Keratinocyte (primary cell): ENCODE measurements at regions not wholly inside any gene's neighbourhood (a gene's known extent, or its start where the extent isn't known, plus 50 kb on each side); places are given as distances from the start of the nearest gene placed in this dataset.

Experiments
- DNase-seq: peaks from one replicate; pipeline ENCODE4 v3.0.0-alpha.2; 2011; ENCODE audit warnings: low read depth, missing footprints, low spot score
- FAIRE-seq: peaks from 2 replicates; lab custom pipeline; 2011; peaks lifted over from hg19 to GRCh38; lab: Jason Lieb, UNC
- H2AFZ ChIP-seq: 2 replicates; pipeline ENCODE4 v1.6.0; 2012; ENCODE audit warnings: low read length, control low read depth, inconsistent platforms; ENCODE audit not compliant: control insufficient read depth
- H3K27ac ChIP-seq: 2 replicates; pipeline ENCODE4 v1.5.1; 2011; ENCODE audit warnings: low read length; ENCODE audit not compliant: control insufficient read depth, insufficient read depth
- H3K27me3 ChIP-seq: 3 replicates; pipeline ENCODE4 v1.6.0; 2011; ENCODE audit warnings: low read length; ENCODE audit not compliant: control insufficient read depth, insufficient read depth; ENCODE audit errors: extremely low read depth
- H3K36me3 ChIP-seq, 2 experiments: 2 replicates in 1 of 2; 3 replicates in 1 of 2; pipeline ENCODE4 v1.5.1; 2011; ENCODE audit warnings: low read length in 2 of 2, mild to moderate bottlenecking in 1 of 2; ENCODE audit not compliant: control insufficient read depth in 2 of 2, insufficient read depth in 2 of 2; ENCODE audit errors: extremely low read depth in 1 of 2
- H3K4me1 ChIP-seq: 3 replicates; pipeline ENCODE4 v1.5.1; 2011; ENCODE audit warnings: low read length; ENCODE audit not compliant: control insufficient read depth, insufficient read depth; ENCODE audit errors: extremely low read depth
- H3K4me2 ChIP-seq: 3 replicates; pipeline ENCODE4 v1.6.0; 2011; ENCODE audit warnings: low read depth, low read length; ENCODE audit not compliant: control insufficient read depth, insufficient read depth; ENCODE audit errors: extremely low read depth
- H3K4me3 ChIP-seq, 3 experiments: fragments of 200-600 bp in 1 of 3; sonication (generic) in 1 of 3; 2 replicates in 2 of 3; 3 replicates in 1 of 3; pipeline ENCODE4 v1.5.1; 2011 to 2016; ENCODE audit warnings: low read length in 3 of 3, mild to moderate bottlenecking in 3 of 3, control low read depth in 2 of 3, inconsistent platforms in 1 of 3, low read depth in 1 of 3, mixed read lengths in 1 of 3, mixed run types in 1 of 3, moderate library complexity in 1 of 3; ENCODE audit not compliant: control insufficient read depth in 2 of 3, insufficient read depth in 2 of 3; ENCODE audit errors: extremely low read depth in 1 of 3
- H3K79me2 ChIP-seq: 2 replicates; pipeline ENCODE4 v1.6.0; 2012; ENCODE audit warnings: low read length; ENCODE audit not compliant: control insufficient read depth, insufficient read depth
- H3K9ac ChIP-seq: 3 replicates; pipeline ENCODE4 v1.6.0; 2011; ENCODE audit warnings: low read length; ENCODE audit not compliant: control insufficient read depth, insufficient read depth; ENCODE audit errors: extremely low read depth
- H3K9me1 ChIP-seq: 3 replicates; pipeline ENCODE4 v1.6.0; 2011; ENCODE audit warnings: low read length; ENCODE audit not compliant: control insufficient read depth, insufficient read depth; ENCODE audit errors: extremely low read depth
- H3K9me3 ChIP-seq: 2 replicates; pipeline ENCODE4 v1.5.1; 2012; ENCODE audit warnings: low read depth, low read length; ENCODE audit not compliant: control insufficient read depth
- H4K20me1 ChIP-seq: 3 replicates; pipeline ENCODE4 v1.6.0; 2011; ENCODE audit warnings: low read length; ENCODE audit not compliant: control insufficient read depth, insufficient read depth; ENCODE audit errors: extremely low read depth
- CTCF ChIP-seq, 3 experiments: IDR thresholded peaks in 1 of 3; conservative IDR thresholded peaks in 1 of 3; optimal IDR thresholded peaks in 1 of 3; 2 replicates in 2 of 3; 3 replicates in 1 of 3; pipeline versions ENCODE3 to v1.5.1; 2011; ENCODE audit warnings: low read length in 3 of 3, mild to moderate bottlenecking in 3 of 3, moderate library complexity in 2 of 3, control low read depth in 1 of 3, inconsistent platforms in 1 of 3; ENCODE audit not compliant: insufficient read depth in 2 of 3; ENCODE audit errors: extremely low read depth in 1 of 3
- EZH2 ChIP-seq: IDR thresholded peaks from one replicate; pipeline ENCODE4 v1.6.1; 2012; ENCODE audit warnings: inconsistent platforms, mild to moderate bottlenecking, low read length, moderate library complexity
- dilution Hi-C: fragments of 300-500 bp; cut with MboI; formaldehyde crosslinking; loops from one replicate; pipeline ENCODE4 v1.7.0; 2020; ENCODE audit warnings: low sequenced_read_pairs; ENCODE audit not compliant: extremely low pct_ligation_motif_present

DNA sequence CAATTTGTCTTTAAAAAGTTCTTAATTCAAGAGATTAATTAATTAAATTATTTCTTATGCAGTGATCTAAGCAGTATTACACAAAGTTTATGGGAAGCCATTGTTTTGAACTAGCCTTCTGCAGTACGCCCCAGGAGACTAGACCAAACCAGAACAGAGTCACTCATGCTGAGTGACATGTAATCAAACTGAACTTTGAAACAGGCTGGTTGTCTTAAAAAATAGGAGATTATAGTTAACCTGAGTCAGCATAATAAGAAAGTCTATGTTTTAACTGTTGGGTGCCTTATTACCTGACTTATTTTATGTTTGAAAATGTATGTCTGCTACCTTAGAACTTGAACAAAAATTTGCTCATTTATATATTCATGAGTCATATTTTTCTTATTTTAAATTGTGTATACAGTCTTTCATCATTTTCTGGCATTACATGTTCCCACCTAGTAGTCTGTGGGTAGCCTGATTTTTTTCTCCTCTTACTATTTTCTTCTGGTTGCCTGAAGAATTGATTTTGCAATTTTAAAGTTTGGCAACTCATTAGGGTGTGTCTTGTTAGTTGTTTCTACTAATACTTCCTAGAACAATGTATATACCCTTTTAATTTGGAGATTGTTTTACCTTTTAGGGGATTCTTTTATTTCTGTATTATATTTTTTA is 161.4 kb downstream of the AASDHPPT start:
- Histone ChIP-seq H3K27ac (no peak overlapping the region), H3K4me1 (no peaks in the 10 kb centered on the region), H3K4me3 (no peak overlapping the region), H3K9me1 (no peaks in the 10 kb centered on the region), H3K9ac (no peak overlapping the region), H2AFZ (no peak overlapping the region), H3K36me3 (no peaks in the 10 kb centered on the region), H3K9me3 (no peaks in the 10 kb centered on the region), H3K79me2 (no peaks in the 10 kb centered on the region), H3K4me2 (no peak overlapping the region), H4K20me1 (no peaks in the 10 kb centered on the region), H3K27me3 (no peaks in the 10 kb centered on the region)
- FAIRE-seq: no peak
- TF ChIP-seq CTCF (optimal IDR thresholded peaks at IDR 0.05 in 1 of 3, IDR thresholded peaks at IDR 0.05 in 1 of 3, conservative IDR thresholded peaks at IDR 0.05 in 1 of 3; ENCODE audit: extremely low read depth in 1 of 3, insufficient read depth in 2 of 3, low read length in 3 of 3): no peak
- TF ChIP-seq EZH2: no peak
- no peak for DNase-seq
- dilution Hi-C loops: no loop called here

DNA sequence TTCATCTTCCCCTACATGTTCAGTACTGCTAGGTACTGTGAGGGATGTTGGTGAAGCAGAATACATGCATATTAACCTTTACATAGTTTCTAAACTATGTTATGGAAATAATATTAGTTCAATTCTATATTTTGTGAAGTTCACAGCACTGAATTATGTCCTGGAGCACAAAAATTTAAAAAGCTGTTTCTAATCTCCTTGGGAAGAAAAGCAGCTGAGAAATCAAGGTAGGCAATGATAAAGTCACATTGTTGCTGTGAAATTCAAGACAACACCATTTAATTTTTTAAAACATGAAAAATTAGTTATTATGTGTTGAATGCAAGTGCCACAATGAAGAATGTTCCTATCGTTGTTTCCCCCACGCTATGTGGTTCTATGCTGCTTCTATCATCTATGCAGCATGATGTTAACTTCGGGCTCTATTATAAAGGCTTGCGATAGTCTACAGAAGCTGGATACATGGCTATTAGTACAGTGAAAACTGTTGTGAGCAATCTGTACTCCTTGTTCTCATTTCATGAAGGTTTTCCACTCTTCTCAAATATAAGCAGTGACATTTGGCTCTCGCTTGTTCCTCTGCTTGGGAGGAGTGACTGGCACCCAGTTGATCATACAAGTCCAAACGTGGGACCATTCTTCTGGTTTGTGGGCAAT is 164.3 kb downstream of the AASDHPPT start:
- H3K27me3 ChIP-seq: no peaks in the 10 kb centered on the region
- H3K4me1 ChIP-seq: no peaks in the 10 kb centered on the region
- TF ChIP-seq EZH2 (no peak), CTCF (optimal IDR thresholded peaks at IDR 0.05 in 1 of 3, IDR thresholded peaks at IDR 0.05 in 1 of 3, conservative IDR thresholded peaks at IDR 0.05 in 1 of 3; ENCODE audit: extremely low read depth in 1 of 3, insufficient read depth in 2 of 3, low read length in 3 of 3) (no peak)
- no peak overlapping the region for H2AFZ ChIP-seq
- H3K4me2 ChIP-seq: no peak overlapping the region
- dilution Hi-C loops: no loop called here
- H3K79me2 ChIP-seq: no peaks in the 10 kb centered on the region
- H3K27ac ChIP-seq: no peak overlapping the region
- DNase-seq (no peak), FAIRE-seq (no peak)
- H3K4me3 ChIP-seq: no peak overlapping the region
- no peaks in the 10 kb centered on the region for H3K9me1 ChIP-seq
- H3K9ac ChIP-seq: no peak overlapping the region
- H4K20me1 ChIP-seq: no peaks in the 10 kb centered on the region
- H3K9me3 ChIP-seq: no peaks in the 10 kb centered on the region
- H3K36me3 ChIP-seq: no peaks in the 10 kb centered on the region
